Osteoblast (primary cell): ENCODE measurements at regions not wholly inside any gene's neighbourhood (a gene's known extent, or its start where the extent isn't known, plus 50 kb on each side); places are given as distances from the start of the nearest gene placed in this dataset.

Experiments used
- DNase-seq: peaks from one replicate; pipeline ENCODE4 v3.0.0; 2011; ENCODE audit warnings: low spot score, mixed read lengths; ENCODE audit not compliant: insufficient read length; ENCODE audit errors: missing footprints
- H2AFZ ChIP-seq: 2 replicates; pipeline ENCODE4 v1.6.0; 2011; ENCODE audit warnings: mild to moderate bottlenecking, low read length
- H3K27ac ChIP-seq: 2 replicates; pipeline ENCODE4 v1.5.1; 2011; ENCODE audit warnings: mild to moderate bottlenecking, low read depth, low read length, moderate library complexity
- H3K27me3 ChIP-seq: 2 replicates; pipeline ENCODE4 v1.6.0; 2012; ENCODE audit warnings: mild to moderate bottlenecking, control low read depth, inconsistent platforms, low read length, moderate library complexity; ENCODE audit not compliant: insufficient read depth
- H3K36me3 ChIP-seq: 2 replicates; pipeline ENCODE4 v1.5.1; 2011; ENCODE audit warnings: mild to moderate bottlenecking, low read length, control low read depth, moderate library complexity; ENCODE audit not compliant: insufficient read depth
- H3K4me1 ChIP-seq: 2 replicates; pipeline ENCODE4 v1.5.1; 2011; ENCODE audit warnings: mild to moderate bottlenecking, low read length, control low read depth, moderate library complexity; ENCODE audit not compliant: insufficient read depth
- H3K4me2 ChIP-seq: 2 replicates; pipeline ENCODE4 v1.6.0; 2011; ENCODE audit warnings: mild to moderate bottlenecking, low read length; ENCODE audit not compliant: insufficient read depth
- H3K4me3 ChIP-seq: fragments of 200-600 bp; sonication (generic); 3 replicates; pipeline ENCODE4 v1.5.1; 2012; ENCODE audit warnings: mild to moderate bottlenecking, low read length, inconsistent platforms; ENCODE audit not compliant: insufficient read depth
- H3K79me2 ChIP-seq: 2 replicates; pipeline ENCODE4 v1.6.0; 2012; ENCODE audit warnings: mild to moderate bottlenecking, low read length, control low read depth, inconsistent platforms; ENCODE audit not compliant: insufficient read depth
- H3K9me3 ChIP-seq: 2 replicates; pipeline ENCODE4 v1.5.1; 2011; ENCODE audit warnings: low read depth, low read length, control low read depth
- H4K20me1 ChIP-seq: 2 replicates; pipeline ENCODE4 v1.6.0; 2012; ENCODE audit warnings: mild to moderate bottlenecking, low read length, control low read depth; ENCODE audit not compliant: insufficient read depth
- CTCF ChIP-seq: IDR thresholded peaks from 2 replicates; pipeline ENCODE4 v1.5.1; 2011; ENCODE audit warnings: mild to moderate bottlenecking, low read depth, low read length, moderate library complexity; ENCODE audit errors: extremely low read depth

DNA sequence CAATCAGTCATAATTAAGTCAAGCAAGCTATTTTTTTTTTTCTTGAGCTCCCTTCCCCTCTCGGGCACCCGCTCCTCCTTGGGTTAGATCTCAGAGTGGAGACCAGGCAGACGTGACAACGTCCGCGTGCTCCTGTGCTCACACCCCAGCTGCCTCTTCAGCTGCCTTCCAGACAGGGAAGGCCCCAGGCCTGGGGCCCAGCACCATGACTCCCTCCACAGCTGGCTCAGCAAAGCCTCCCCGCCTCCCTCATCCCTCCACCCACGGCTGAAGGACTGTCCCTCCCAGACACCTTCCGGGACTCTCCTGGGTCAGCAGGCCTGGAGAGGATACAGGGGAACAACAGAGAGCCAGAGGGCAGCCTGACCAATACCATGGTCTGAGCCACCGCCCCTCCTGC, 87.9 kb upstream of the LINGO1 start:
- no peaks in the 10 kb centered on the region for H3K4me1 ChIP-seq
- H3K4me2 ChIP-seq, result no peak overlapping the region
- H3K4me3 ChIP-seq, result no peak overlapping the region
- H3K27ac ChIP-seq, result no peak overlapping the region
- no peak overlapping the region for H2AFZ ChIP-seq
- no peaks in the 10 kb centered on the region for H4K20me1 ChIP-seq
- no peaks in the 10 kb centered on the region for H3K79me2 ChIP-seq
- DNase-seq, result no peak
- H3K27me3 ChIP-seq, result peaks cover 5% of the 10 kb centered on the region
- TF ChIP-seq CTCF, result no peak
- H3K36me3 ChIP-seq, result no peaks in the 10 kb centered on the region
- H3K9me3 ChIP-seq, result no peaks in the 10 kb centered on the region

GRCh38 chr15:77720173-77720572, 87.5 kb upstream of the LINGO1 start:
- no peak overlapping the region for H3K27ac ChIP-seq
- no peak overlapping the region for H3K4me2 ChIP-seq
- H3K36me3 ChIP-seq, result no peaks in the 10 kb centered on the region
- TF ChIP-seq CTCF, result no peak
- no peaks in the 10 kb centered on the region for H3K79me2 ChIP-seq
- H4K20me1 ChIP-seq, result no peaks in the 10 kb centered on the region
- H3K9me3 ChIP-seq, result no peaks in the 10 kb centered on the region
- no peaks in the 10 kb centered on the region for H3K4me1 ChIP-seq
- H3K4me3 ChIP-seq, result no peak overlapping the region
- peaks cover 5% of the 10 kb centered on the region for H3K27me3 ChIP-seq
- no peak overlapping the region for H2AFZ ChIP-seq
- DNase-seq, result no peak

DNA sequence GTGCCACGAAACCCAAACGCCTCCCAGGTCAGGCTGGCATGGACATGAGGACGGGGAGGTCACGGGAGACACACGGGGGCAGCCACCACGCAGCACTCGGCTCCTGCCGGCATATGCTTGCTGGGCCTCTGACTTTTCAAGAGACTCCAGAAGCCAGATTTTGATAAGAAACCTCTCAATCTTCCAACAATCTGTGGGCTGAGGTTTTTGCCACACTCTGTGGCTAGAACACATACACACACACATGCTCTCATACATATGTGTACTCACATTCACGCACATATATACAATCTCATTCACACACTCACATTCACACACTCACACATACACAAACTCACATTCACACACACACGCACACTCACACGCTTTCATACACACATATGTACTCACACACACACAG, 86.7 kb upstream of the LINGO1 start:
- Histone ChIP-seq H3K4me1 (no peaks in the 10 kb centered on the region), H3K27me3 (peaks cover 5% of the 10 kb centered on the region)
- DNase-seq, result no peak

DNA sequence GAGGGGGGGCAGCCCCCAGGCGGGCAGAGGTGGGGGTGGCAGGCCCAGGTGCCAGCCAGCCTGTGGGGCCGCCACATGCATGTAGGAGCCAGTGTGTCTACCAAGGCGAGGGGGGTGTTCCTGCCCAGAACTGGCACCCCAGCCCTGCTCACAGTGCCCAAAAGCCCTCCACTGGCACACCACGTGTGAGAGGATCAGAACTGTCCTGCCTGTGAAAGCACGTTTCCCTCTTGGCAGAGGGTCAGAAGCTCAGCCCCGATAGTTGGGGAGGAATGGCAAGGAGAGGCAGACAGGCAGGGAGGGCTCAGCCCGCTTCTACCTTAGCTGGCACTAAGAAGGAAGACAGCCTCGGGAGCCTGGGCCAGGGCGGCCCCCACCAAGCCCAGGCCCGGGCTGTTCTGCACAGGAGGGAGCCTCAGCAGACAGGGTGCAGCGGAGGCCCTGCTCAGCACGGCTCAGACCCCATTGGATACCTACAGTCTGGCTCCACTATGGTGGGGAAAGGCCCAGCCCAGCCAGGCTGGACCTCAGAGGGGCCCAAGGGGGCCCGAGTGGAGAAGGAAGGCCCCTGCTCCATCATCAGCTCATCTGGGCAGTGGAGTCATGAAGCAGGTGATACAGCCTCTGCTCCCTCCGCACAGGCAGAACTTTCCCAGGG, 84.8 kb upstream of the LINGO1 start:
- DNase-seq, result peak; percentile 1
- no peaks in the 10 kb centered on the region for H3K9me3 ChIP-seq
- H3K4me2 ChIP-seq, result no peak overlapping the region
- no peak overlapping the region for H3K4me3 ChIP-seq
- no peaks in the 10 kb centered on the region for H3K79me2 ChIP-seq
- H3K4me1 ChIP-seq, result no peaks in the 10 kb centered on the region
- H3K27ac ChIP-seq, result no peak overlapping the region
- H3K36me3 ChIP-seq, result no peaks in the 10 kb centered on the region
- H2AFZ ChIP-seq, result no peak overlapping the region
- no peak for TF ChIP-seq CTCF
- H4K20me1 ChIP-seq, result no peaks in the 10 kb centered on the region
- H3K27me3 ChIP-seq, result peaks cover 5% of the 10 kb centered on the region

More for the DNA sequence above, 86.7 kb upstream of the LINGO1 start:
- Histone ChIP-seq H2AFZ (no peak overlapping the region), H3K4me2 (no peak overlapping the region), H3K27ac (no peak overlapping the region), H3K79me2 (no peaks in the 10 kb centered on the region), H3K36me3 (no peaks in the 10 kb centered on the region), H3K9me3 (no peaks in the 10 kb centered on the region), H3K4me3 (no peak overlapping the region), H4K20me1 (no peaks in the 10 kb centered on the region)
- no peak for TF ChIP-seq CTCF
